GM12878 (cell line): ENCODE measurements at regions not wholly inside any gene's neighbourhood (a gene's known extent, or its start where the extent isn't known, plus 50 kb on each side); places are given as distances from the start of the nearest gene placed in this dataset.

Source experiments
- ATF3 ChIP-seq: IDR thresholded peaks from 2 replicates; pipeline ENCODE4 v1.6.1; 2011; ENCODE audit warnings: low read depth, mild to moderate bottlenecking, low read length, moderate library complexity, borderline replicate concordance; ENCODE audit errors: extremely low read depth
- CEBPB ChIP-seq, 2 experiments: fragments of 150-350 bp in 1 of 2; IDR thresholded peaks; 2 replicates each; pipeline ENCODE4 v1.6.1; 2012 to 2014; ENCODE audit warnings: low read depth in 2 of 2, low read length in 2 of 2, borderline replicate concordance in 1 of 2, inconsistent platforms in 1 of 2
- CTCF ChIP-seq, 3 experiments: IDR thresholded peaks in 2 of 3; conservative IDR thresholded peaks in 1 of 3; 2 replicates each; pipeline ENCODE4 v1.5.1; 2011; ENCODE audit warnings: low read depth in 3 of 3, low read length in 3 of 3, mild to moderate bottlenecking in 3 of 3, control low read depth in 2 of 3, moderate library complexity in 2 of 3, inconsistent platforms in 1 of 3, mixed read lengths in 1 of 3; ENCODE audit not compliant: control insufficient read depth in 2 of 3, insufficient read depth in 1 of 3; ENCODE audit errors: extremely low read depth in 1 of 3
- JUNB ChIP-seq: IDR thresholded peaks from 2 replicates; pipeline ENCODE4 v1.6.1; 2016; ENCODE audit warnings: antibody characterized with exemption, mild to moderate bottlenecking
- PAX8 ChIP-seq: fragments of 450-650 bp; IDR thresholded peaks from 2 replicates; pipeline ENCODE4 v1.6.1; 2017; ENCODE audit warnings: mild to moderate bottlenecking, moderate library complexity
- POLR2AphosphoS5 ChIP-seq: IDR thresholded peaks from 2 replicates; pipeline ENCODE4 v1.6.1; 2011; ENCODE audit warnings: mild to moderate bottlenecking, low read length, inconsistent platforms
- RB1 ChIP-seq: fragments of 450-650 bp; formaldehyde crosslinking; IDR thresholded peaks from 2 replicates; pipeline ENCODE4 v1.6.1; 2017; ENCODE audit warnings: mild to moderate bottlenecking, borderline replicate concordance
- SIN3A ChIP-seq: IDR thresholded peaks from 2 replicates; pipeline ENCODE4 v1.6.1; 2012; ENCODE audit warnings: low read depth, low read length, improper control_type of control experiment
- ZNF207 ChIP-seq: fragments of 450-650 bp; IDR thresholded peaks from 2 replicates; pipeline ENCODE4 v1.6.1; 2014; ENCODE audit warnings: antibody characterized with exemption, mild to moderate bottlenecking, borderline replicate concordance

GRCh38 chr9:71243951-71244350 lies 122.5 kb upstream of the TRPM3 start:
- no peak for TF ChIP-seq ZNF207
- TF ChIP-seq CTCF (IDR thresholded peaks at IDR 0.05 in 2 of 3, conservative IDR thresholded peaks at IDR 0.05 in 1 of 3; ENCODE audit: control insufficient read depth in 2 of 3, extremely low read depth in 1 of 3, insufficient read depth in 1 of 3, low read depth in 3 of 3, low read length in 3 of 3): no peak
- no peak for TF ChIP-seq RB1
- TF ChIP-seq ATF3: no peak
- no peak for TF ChIP-seq JUNB
- no peak for TF ChIP-seq SIN3A
- TF ChIP-seq POLR2AphosphoS5: no peak
- no peak for TF ChIP-seq CEBPB (IDR thresholded peaks at IDR 0.05; ENCODE audit: borderline replicate concordance in 1 of 2, low read depth in 2 of 2, low read length in 2 of 2)
- TF ChIP-seq PAX8: no peak
